GM12874 (cell line): ENCODE measurements at regions not wholly inside any gene's neighbourhood (a gene's known extent, or its start where the extent isn't known, plus 50 kb on each side); places are given as distances from the start of the nearest gene placed in this dataset.
A peak's percentile ranks its signal among the peaks of the same experiment; 100 is the strongest.

ENCODE experiments used
- CTCF ChIP-seq: IDR thresholded peaks from 2 replicates; pipeline ENCODE4 v1.5.1; 2011; ENCODE audit warnings: low read depth, mild to moderate bottlenecking, control low read depth, low read length, moderate library complexity; ENCODE audit not compliant: insufficient read depth

- no peak for TF ChIP-seq CTCF
Observed at GRCh38 chr7:3152714-3153113, 109.0 kb upstream of the CARD11 start.

GRCh38 chr7:3153118-3153517, 109.5 kb upstream of the CARD11 start:
- no peak for TF ChIP-seq CTCF

GRCh38 chr7:3154317-3154716, 110.7 kb upstream of the CARD11 start:
- TF ChIP-seq CTCF = no peak

GRCh38 chr7:3154881-3155494, 111.3 kb upstream of the CARD11 start:
- TF ChIP-seq CTCF = peak; percentile 67

GRCh38 chr7:3156508-3156907, 112.8 kb upstream of the CARD11 start:
- TF ChIP-seq CTCF = no peak

GRCh38 chr7:3157566-3158287, 114.1 kb upstream of the CARD11 start:
- no peak for TF ChIP-seq CTCF

GRCh38 chr7:3158341-3158760, 114.7 kb upstream of the CARD11 start:
- TF ChIP-seq CTCF = no peak
